MM.1S (cell line): ENCODE measurements at regions not wholly inside any gene's neighbourhood (a gene's known extent, or its start where the extent isn't known, plus 50 kb on each side); places are given as distances from the start of the nearest gene placed in this dataset.

Source experiments
- DNase-seq: peaks from one replicate; pipeline ENCODE4 v3.0.0-alpha.2; 2015
- H2AFZ ChIP-seq: fragments of 300-600 bp; sonication (generic); 2 replicates; pipeline ENCODE4 v1.6.0; 2016; ENCODE audit warnings: antibody characterized with exemption, low read length
- H3F3A ChIP-seq: fragments of 300-600 bp; sonication (generic); 2 replicates; pipeline ENCODE4 v1.6.1; 2016; ENCODE audit warnings: mild to moderate bottlenecking, antibody characterized with exemption, low read length, moderate library complexity, mixed read lengths; ENCODE audit not compliant: insufficient read depth
- H3K27ac ChIP-seq: fragments of 300-600 bp; sonication (generic); 2 replicates; pipeline ENCODE4 v1.5.1; 2016; ENCODE audit warnings: mild to moderate bottlenecking, low read length
- H3K27me3 ChIP-seq: fragments of 300-600 bp; sonication (generic); replicated peaks from 2 replicates; pipeline ENCODE4 v1.6.0; 2016; ENCODE audit warnings: low read length; ENCODE audit not compliant: insufficient read depth
- H3K36me3 ChIP-seq: fragments of 300-600 bp; sonication (generic); replicated peaks from 2 replicates; pipeline ENCODE4 v1.6.1; 2016; ENCODE audit warnings: mild to moderate bottlenecking, low read length, mixed read lengths; ENCODE audit not compliant: insufficient read depth
- H3K4me1 ChIP-seq: fragments of 300-600 bp; sonication (generic); 2 replicates; pipeline ENCODE4 v1.6.1; 2016; ENCODE audit warnings: low read length, mixed read lengths
- H3K4me2 ChIP-seq: fragments of 300-600 bp; sonication (generic); 2 replicates; pipeline ENCODE4 v1.6.0; 2016; ENCODE audit warnings: low read depth, low read length
- H3K4me3 ChIP-seq: fragments of 300-600 bp; sonication (generic); 2 replicates; pipeline ENCODE4 v1.5.1; 2016; ENCODE audit warnings: low read length, mixed read lengths
- H3K79me2 ChIP-seq: fragments of 300-600 bp; sonication (generic); 2 replicates; pipeline ENCODE4 v1.6.1; 2016; ENCODE audit warnings: mixed run types, low read length, mixed read lengths
- H3K9ac ChIP-seq: fragments of 300-600 bp; sonication (generic); 2 replicates; pipeline ENCODE4 v1.6.1; 2016; ENCODE audit warnings: low read length, mixed read lengths
- H3K9me2 ChIP-seq: fragments of 300-600 bp; sonication (generic); replicated peaks from 2 replicates; pipeline ENCODE4 v1.6.1; 2016; ENCODE audit warnings: mild to moderate bottlenecking, low read length, mixed read lengths; ENCODE audit not compliant: insufficient read depth
- H3K9me3 ChIP-seq: fragments of 300-600 bp; sonication (generic); replicated peaks from 2 replicates; pipeline ENCODE4 v1.6.1; 2016; ENCODE audit warnings: mild to moderate bottlenecking, low read length, mixed read lengths; ENCODE audit not compliant: insufficient read depth
- H4K20me1 ChIP-seq: fragments of 300-600 bp; sonication (generic); 2 replicates; pipeline ENCODE4 v1.6.1; 2016; ENCODE audit warnings: mild to moderate bottlenecking, low read length, moderate library complexity, mixed read lengths; ENCODE audit not compliant: insufficient read depth
- CTCF ChIP-seq: fragments of 300-600 bp; sonication (generic); IDR thresholded peaks from 2 replicates; pipeline ENCODE4 v1.5.1; 2016; ENCODE audit warnings: antibody characterized with exemption, low read length, mixed read lengths
- EZH2 ChIP-seq: fragments of 300-600 bp; sonication (generic); optimal IDR thresholded peaks from 2 replicates; pipeline ENCODE3; 2017; ENCODE audit warnings: low read depth, mild to moderate bottlenecking, antibody characterized with exemption, low read length, mixed read lengths
- EZH2phosphoT487 ChIP-seq: fragments of 300-600 bp; sonication (generic); IDR thresholded peaks from 2 replicates; pipeline ENCODE4 v1.6.1; 2018; ENCODE audit warnings: antibody characterized with exemption, low read length

GRCh38 chr6:9431945-9432344 is 982.9 kb downstream of the TFAP2A start:
- Histone ChIP-seq H2AFZ (no peak overlapping the region), H3K36me3 (no peaks in the 10 kb centered on the region), H3K27ac (no peak overlapping the region), H3K4me3 (no peak overlapping the region), H4K20me1 (no peaks in the 10 kb centered on the region), H3K9me2 (no peaks in the 10 kb centered on the region), H3K79me2 (no peaks in the 10 kb centered on the region), H3K4me1 (no peaks in the 10 kb centered on the region), H3K9ac (no peak overlapping the region), H3F3A (no peaks in the 10 kb centered on the region), H3K27me3 (no peaks in the 10 kb centered on the region), H3K4me2 (no peak overlapping the region), H3K9me3 (no peaks in the 10 kb centered on the region)
- TF ChIP-seq CTCF (no peak), EZH2phosphoT487 (no peak), EZH2 (no peak)
- DNase-seq: no peak

GRCh38 chr6:9428421-9429172 is 986.3 kb downstream of the TFAP2A start:
- no peaks in the 10 kb centered on the region for H3K79me2 ChIP-seq
- no peaks in the 10 kb centered on the region for H3K4me1 ChIP-seq
- H3K36me3 ChIP-seq: no peaks in the 10 kb centered on the region
- no peak for TF ChIP-seq CTCF
- no peak for TF ChIP-seq EZH2
- no peak for TF ChIP-seq EZH2phosphoT487
- H4K20me1 ChIP-seq: no peaks in the 10 kb centered on the region
- no peak overlapping the region for H3K27ac ChIP-seq
- H3K9me3 ChIP-seq: no peaks in the 10 kb centered on the region
- H3K27me3 ChIP-seq: no peaks in the 10 kb centered on the region
- H2AFZ ChIP-seq: no peak overlapping the region
- no peak overlapping the region for H3K4me2 ChIP-seq
- no peak for DNase-seq
- H3K9me2 ChIP-seq: no peaks in the 10 kb centered on the region
- H3K4me3 ChIP-seq: no peak overlapping the region
- H3F3A ChIP-seq: no peaks in the 10 kb centered on the region
- H3K9ac ChIP-seq: no peak overlapping the region

GRCh38 chr6:9422138-9422537 is 986.8 kb upstream of the SLC35B3 start:
- H4K20me1 ChIP-seq: no peaks in the 10 kb centered on the region
- H3K27ac ChIP-seq: no peak overlapping the region
- no peak overlapping the region for H3K4me3 ChIP-seq
- H3K36me3 ChIP-seq: no peaks in the 10 kb centered on the region
- no peaks in the 10 kb centered on the region for H3K79me2 ChIP-seq
- H2AFZ ChIP-seq: no peak overlapping the region
- DNase-seq: no peak
- no peaks in the 10 kb centered on the region for H3K4me1 ChIP-seq
- H3K4me2 ChIP-seq: no peak overlapping the region
- H3K9me3 ChIP-seq: no peaks in the 10 kb centered on the region
- no peaks in the 10 kb centered on the region for H3K27me3 ChIP-seq
- TF ChIP-seq CTCF: no peak
- TF ChIP-seq EZH2phosphoT487: no peak
- TF ChIP-seq EZH2: no peak
- no peaks in the 10 kb centered on the region for H3K9me2 ChIP-seq
- H3K9ac ChIP-seq: no peak overlapping the region
- no peaks in the 10 kb centered on the region for H3F3A ChIP-seq
